NCI-H1694 treated with DMSO at 0.1 percent for 48 hours (cell line): ENCODE measurements at regions not wholly inside any gene's neighbourhood (a gene's known extent, or its start where the extent isn't known, plus 50 kb on each side); places are given as distances from the start of the nearest gene placed in this dataset.

Source experiments
- DNase-seq: peaks from one replicate; lab custom pipeline; 2025; lab: John Stamatoyannopoulos, UW

- DNase-seq: no peak
These were observed 193.0 kb upstream of the RARB start for GRCh38 chr3:25235031-25235430.

- DNase-seq: no peak
These were observed 192.6 kb upstream of the RARB start for GRCh38 chr3:25235466-25235865.

GRCh38 chr3:25237602-25238001, 190.5 kb upstream of the RARB start:
- DNase-seq: no peak

GRCh38 chr3:25239042-25239441, 189.0 kb upstream of the RARB start:
- no peak for DNase-seq

GRCh38 chr3:25246913-25247312, 181.2 kb upstream of the RARB start:
- DNase-seq: no peak

GRCh38 chr3:25252291-25252690, 175.8 kb upstream of the RARB start:
- no peak for DNase-seq

- no peak for DNase-seq
These were observed 171.0 kb upstream of the RARB start for GRCh38 chr3:25257026-25257425.

- DNase-seq: no peak
These were observed 168.2 kb upstream of the RARB start for GRCh38 chr3:25259871-25260270.

- DNase-seq: no peak
These were observed 165.7 kb upstream of the RARB start for GRCh38 chr3:25262322-25262721.

GRCh38 chr3:25265284-25265683, 162.8 kb upstream of the RARB start:
- no peak for DNase-seq

GRCh38 chr3:25266677-25267076, 161.4 kb upstream of the RARB start:
- no peak for DNase-seq

GRCh38 chr3:25272090-25272489, 156.0 kb upstream of the RARB start:
- DNase-seq: no peak

GRCh38 chr3:25273582-25274171, 154.4 kb upstream of the RARB start:
- no peak for DNase-seq

GRCh38 chr3:25277503-25277902, 150.6 kb upstream of the RARB start:
- no peak for DNase-seq

GRCh38 chr3:25281041-25281731, 146.9 kb upstream of the RARB start:
- no peak for DNase-seq

- DNase-seq: no peak
These were observed 146.3 kb upstream of the RARB start for GRCh38 chr3:25281732-25282126.

GRCh38 chr3:25283613-25284012, 144.4 kb upstream of the RARB start:
- no peak for DNase-seq

- no peak for DNase-seq
These were observed 143.8 kb upstream of the RARB start for GRCh38 chr3:25284249-25284648.

GRCh38 chr3:25287291-25287884, 140.7 kb upstream of the RARB start:
- no peak for DNase-seq

- no peak for DNase-seq
These were observed 139.7 kb upstream of the RARB start for GRCh38 chr3:25288413-25288812.

GRCh38 chr3:25289156-25289555, 138.9 kb upstream of the RARB start:
- no peak for DNase-seq

GRCh38 chr3:25289663-25290062, 138.4 kb upstream of the RARB start:
- DNase-seq: no peak

- no peak for DNase-seq
These were observed 136.6 kb upstream of the RARB start for GRCh38 chr3:25291481-25291905.

GRCh38 chr3:25292036-25292435, 136.0 kb upstream of the RARB start:
- no peak for DNase-seq
